Activated CD8-positive, alpha-beta memory T cell treated with anti-CD3 and anti-CD28 coated beads for 48 hours (primary cell): ENCODE measurements at regions not wholly inside any gene's neighbourhood (a gene's known extent, or its start where the extent isn't known, plus 50 kb on each side); places are given as distances from the start of the nearest gene placed in this dataset.
"Not testable (repeated sequence)": the region's sequence is repeated elsewhere in the genome, so short reads cannot be mapped to it uniquely, and the experiment has no call there.

Source experiments
- DNase-seq, 3 experiments: peaks; one replicate each; pipeline ENCODE4 v3.0.0-alpha.2; 2020; ENCODE audit warnings: low read depth in 2 of 3, low spot score in 2 of 3

DNA sequence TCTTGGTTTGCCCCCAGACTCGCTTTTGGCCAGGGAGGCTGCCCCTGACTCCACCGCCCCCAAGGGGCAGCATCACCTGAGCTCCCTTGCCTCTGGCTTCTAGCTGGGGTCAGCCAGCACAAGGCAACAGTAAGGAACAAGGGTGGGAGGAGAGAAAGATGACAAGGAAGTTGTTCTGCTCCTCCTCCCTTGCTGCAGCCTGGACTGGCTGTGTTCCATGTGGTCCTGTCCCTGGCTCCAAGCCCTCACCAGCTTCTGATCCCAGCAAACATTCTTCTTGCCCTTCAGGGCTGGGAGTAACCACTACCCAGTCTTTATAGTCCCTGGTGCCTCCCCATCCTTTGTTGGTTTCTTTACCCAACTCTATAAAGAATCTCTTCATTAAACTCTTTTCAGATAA lies 100.3 kb upstream of the SPIN1 start:
- DNase-seq = no peak

DNA sequence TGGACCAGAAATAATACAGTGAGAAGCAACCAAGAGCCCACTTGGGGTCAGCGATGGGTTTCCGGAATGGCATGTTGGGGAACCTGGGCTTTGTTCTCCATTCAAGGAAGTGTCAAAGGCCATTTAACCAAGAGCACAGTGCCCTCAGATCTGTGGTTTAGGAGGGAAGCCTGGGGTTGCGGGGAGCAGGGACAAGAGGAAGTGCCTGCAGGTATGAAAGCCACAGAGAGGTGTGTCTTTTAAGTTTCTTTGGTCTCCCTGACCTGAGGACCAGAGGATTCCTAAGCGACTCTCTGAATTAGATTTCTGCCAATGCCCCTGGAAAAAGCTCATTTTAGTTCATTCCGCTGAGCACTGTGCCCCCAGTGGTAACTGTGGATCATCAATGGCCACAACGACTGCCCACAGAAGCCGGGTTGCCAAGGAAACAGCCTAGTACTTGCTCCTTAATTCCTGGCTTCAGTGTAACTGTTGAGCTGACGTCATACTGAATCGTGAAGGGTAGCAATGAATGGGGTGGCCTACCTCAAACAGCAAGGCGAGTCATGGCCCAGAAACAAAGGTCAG lies 107.3 kb upstream of the SPIN1 start:
- no peak for DNase-seq

DNA sequence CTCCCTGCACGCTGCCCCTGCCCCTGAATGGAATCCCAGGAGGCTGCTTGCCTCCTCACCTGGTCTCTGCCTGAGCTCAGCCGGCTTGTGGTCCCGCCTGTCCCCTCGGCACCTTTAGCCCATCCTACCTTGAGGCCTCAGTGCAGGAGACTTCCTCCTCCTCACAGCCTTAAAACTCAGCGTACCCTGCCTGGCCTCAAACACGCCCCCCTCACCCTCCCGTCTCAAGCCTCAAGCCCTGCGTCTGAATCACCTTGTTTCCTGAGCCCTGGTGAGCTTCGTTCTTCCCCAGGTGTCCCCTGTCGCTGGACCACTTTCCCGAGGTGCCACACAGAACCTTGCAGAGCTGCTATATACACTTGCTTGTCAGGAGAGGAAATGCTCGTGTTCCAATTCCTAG lies 110.2 kb upstream of the SPIN1 start:
- no peak for DNase-seq

DNA sequence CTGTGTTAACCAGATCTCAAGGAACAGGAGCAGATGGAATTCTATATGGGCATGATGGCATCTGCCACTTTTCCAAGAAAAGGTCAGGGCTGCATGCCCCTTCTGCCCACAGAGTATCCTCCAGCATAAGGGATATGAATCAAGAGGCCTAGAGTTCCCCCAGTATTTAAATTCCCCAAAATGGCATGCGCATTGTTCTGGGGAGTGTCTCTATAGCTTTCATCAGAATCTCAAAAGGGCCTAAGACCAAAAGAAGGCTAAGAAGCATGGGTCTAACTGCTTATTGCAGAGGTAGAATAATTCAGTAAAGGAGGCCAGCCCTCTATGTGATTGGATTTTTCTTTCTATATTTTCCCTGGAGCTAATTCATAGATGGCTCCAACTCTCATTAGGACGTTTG lies 114.2 kb upstream of the SPIN1 start:
- DNase-seq = no peak

DNA sequence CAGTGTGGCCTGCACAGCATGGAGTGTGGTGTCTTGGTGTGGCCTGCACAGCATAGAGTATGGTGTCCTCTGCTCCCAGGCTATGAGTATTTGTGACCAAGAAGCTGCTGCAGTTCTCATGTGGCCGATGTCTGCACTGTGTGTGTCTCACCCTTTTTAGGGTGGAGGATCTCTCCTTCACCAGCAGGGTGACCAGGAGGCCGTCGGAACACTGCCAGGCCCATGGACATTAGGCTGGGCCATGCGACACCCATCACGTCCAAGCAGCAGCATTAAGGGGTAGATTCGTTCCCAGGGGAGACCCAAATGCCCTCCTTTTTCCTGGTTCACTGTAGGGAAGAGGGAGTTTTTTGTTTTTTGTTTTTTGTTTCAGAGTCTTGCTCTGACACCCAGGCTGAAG lies 115.3 kb upstream of the SPIN1 start:
- no peak for DNase-seq

DNA sequence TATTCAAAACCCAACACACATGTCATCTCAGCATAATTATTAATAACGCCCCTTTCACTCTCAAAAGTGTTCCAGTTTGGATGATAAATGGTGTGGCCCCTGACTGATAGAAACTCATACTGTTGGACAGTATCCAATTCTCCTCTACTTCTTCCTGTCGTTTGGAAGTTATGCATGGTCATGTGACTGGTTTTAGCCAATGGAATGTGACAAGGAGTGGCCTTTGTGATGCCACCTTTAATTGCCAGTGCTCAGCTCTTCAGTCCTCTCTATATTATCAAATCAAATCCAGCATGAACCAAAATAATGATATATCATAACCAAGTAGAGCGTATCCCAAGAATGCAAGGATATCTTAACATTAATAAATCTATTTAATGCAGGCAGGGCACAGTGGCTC lies 117.8 kb upstream of the SPIN1 start:
- no peak for DNase-seq

GRCh38 chr9:88268886-88269285 lies 119.4 kb upstream of the SPIN1 start:
- no peak for DNase-seq

DNA sequence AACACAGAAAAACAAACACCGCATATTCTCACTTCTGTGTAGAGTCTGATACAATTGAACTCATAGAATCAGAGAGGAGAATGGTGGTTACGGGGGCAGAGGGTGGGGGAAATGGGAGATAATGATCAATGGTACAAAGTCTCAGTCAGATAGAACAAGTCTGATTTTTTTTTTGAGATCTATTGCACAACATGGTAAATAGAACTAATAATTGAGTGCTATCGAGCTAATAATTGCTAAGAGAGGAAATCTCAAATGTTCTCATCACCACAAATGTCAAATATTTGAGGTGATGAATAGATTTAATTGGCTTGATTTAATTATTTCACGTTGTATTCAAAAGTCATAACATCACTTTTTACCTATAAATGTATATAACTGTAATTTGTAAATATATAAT lies 121.0 kb upstream of the SPIN1 start:
- DNase-seq = no peak

- DNase-seq = no peak
Observed at GRCh38 chr9:88266416-88266815, 121.8 kb upstream of the SPIN1 start.

DNA sequence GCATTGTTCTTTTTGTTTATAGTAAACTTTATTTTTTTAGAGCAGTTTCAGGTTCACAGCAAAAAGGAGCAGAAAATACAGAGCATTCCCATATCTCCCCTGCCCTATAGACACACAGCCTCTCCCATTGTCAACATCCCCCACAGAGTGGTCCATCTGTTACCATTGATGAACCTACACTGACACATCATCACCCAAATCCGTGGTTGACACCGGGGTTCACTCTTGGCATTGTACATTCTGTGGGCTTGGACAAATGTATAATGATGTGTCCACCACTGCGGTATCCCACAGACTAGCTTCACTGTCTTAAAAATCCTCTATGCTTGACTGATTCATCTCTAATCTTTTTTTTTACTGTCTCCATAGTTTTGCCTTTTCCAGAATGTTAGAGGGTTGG lies 120.7 kb upstream of the SPATA31C2 start:
- DNase-seq = no peak

DNA sequence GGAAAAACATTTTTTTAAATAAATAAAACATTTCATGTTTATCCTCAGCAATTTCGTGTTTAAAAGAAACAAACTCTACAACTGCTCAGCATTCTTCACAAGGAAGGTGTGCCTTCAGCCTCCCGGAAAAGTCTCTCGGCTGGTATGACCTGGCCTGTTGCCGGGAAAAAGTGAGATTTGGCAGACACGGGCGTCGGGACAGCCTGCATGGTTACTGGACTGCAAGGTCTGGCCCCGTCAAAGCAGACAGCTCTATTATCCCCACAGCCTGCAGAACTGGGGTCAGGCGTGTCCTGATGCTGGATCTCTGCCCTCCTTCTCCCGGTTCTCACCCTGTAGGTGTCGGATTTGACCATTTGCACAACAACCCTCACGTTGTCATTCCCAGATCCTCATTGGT lies 120.3 kb upstream of the SPATA31C2 start:
- no peak for DNase-seq

DNA sequence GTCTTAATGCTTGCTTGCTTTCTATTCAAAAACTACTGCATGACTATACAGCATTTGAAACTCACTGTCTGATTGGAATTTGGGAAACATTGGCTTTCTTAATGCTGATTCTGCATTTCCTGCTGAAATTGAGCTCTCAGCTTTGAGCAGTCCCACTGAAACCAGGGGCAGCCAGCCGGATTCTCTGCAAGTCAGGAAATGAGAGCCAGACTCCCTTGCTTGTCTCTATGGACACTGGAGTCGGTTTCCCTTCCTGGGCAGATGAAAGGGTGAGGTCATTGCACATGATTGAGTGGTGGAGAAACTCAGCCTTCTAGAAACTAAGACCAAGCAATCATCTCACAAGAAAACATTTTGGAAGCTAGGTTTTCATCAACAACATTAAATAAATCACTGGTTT lies 119.7 kb upstream of the SPATA31C2 start:
- no peak for DNase-seq

GRCh38 chr9:88256216-88256615 lies 117.9 kb upstream of the SPATA31C2 start:
- no peak for DNase-seq

GRCh38 chr9:88255806-88256205 lies 117.5 kb upstream of the SPATA31C2 start:
- DNase-seq = not testable (repeated sequence)

- DNase-seq = no peak
Observed at GRCh38 chr9:88251903-88252302, 113.6 kb upstream of the SPATA31C2 start.

DNA sequence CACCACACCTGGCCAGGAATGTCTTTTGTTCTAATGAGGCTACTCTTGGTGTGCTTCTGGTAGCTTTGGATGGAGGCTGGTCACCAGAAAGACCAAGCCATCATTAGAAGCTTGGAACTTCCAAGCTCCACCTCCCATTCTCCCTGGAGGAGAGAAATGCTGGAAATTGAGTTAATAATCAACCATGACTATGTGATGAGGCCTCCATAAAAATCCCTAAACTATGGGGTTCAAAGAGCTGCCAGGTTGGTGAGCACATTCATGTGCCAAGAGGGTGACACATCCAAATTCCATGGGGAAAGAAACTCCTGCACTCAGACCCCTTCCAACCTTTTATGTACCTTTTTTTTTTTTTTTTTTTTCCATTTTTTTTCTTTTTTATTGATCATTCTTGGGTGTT lies 105.5 kb upstream of the SPATA31C2 start:
- no peak for DNase-seq

DNA sequence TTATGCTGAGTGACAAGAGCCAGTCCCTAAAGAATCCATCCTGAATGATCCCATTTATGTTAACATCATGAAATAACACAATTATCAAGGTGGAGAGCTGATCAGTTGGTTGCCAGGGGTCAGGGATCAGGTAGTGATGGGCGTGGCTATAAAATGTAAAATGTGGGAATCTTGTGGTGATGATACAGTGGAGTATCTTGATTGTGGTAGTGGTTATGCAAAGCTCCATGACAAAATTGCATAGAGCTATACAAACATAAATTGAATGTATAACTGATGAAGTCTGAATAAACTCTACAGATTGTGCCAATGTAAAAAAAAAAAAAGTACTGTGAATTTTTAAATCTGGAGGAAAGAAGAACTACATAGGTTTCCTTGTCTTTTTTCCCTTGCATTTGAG lies 104.6 kb upstream of the SPATA31C2 start:
- no peak for DNase-seq

DNA sequence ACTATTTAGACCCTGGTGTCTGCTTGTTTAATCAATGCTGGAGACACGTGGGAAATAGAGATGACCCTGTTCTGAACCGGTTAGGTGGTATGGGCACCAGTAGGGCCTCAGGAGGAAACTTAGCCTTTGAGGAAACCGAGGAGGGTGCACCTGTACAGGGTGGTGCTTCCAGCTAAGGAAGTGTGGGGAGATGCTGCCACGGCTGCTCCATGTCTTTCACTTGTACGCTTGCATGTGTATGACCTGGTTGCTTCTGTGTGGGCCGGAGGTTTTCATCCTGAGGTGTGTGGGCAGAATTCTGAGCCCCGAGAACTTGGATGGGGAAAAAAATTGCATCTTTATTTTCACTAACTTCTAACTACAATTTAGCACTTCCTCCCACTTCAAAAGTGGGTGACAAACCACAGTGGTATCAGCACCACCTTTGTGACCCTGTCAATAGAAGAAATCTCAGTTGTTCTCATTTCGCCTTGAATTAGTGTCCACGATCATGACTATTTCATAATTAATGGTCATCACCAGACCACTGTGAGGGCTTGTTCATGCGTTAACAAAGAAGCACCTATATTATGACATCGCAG lies 99.8 kb upstream of the SPATA31C2 start:
- no peak for DNase-seq

GRCh38 chr9:88237479-88237961 lies 99.2 kb upstream of the SPATA31C2 start:
- no peak for DNase-seq

- DNase-seq = no peak
Observed at GRCh38 chr9:88236511-88237478, 98.5 kb upstream of the SPATA31C2 start.

GRCh38 chr9:88235615-88236014 lies 97.3 kb upstream of the SPATA31C2 start:
- DNase-seq = no peak

- DNase-seq = no peak
Observed at GRCh38 chr9:88234114-88234513, 95.8 kb upstream of the SPATA31C2 start.
